Activated CD4-positive, alpha-beta memory T cell treated with anti-CD3 and anti-CD28 coated beads for 36 hours (primary cell): ENCODE measurements at regions not wholly inside any gene's neighbourhood (a gene's known extent, or its start where the extent isn't known, plus 50 kb on each side); places are given as distances from the start of the nearest gene placed in this dataset.

ENCODE experiments used
- CTCF ChIA-PET: fragments of 350-600 bp; sonication (Branson Sonifier 250); formaldehyde crosslinking; loops from one replicate; lab custom pipeline; 2021; ENCODE audit warnings: antibody characterized with exemption, inconsistent platforms; lab: Charles Lee
- POLR2A ChIA-PET: fragments of 350-600 bp; sonication (Branson Sonifier 250); formaldehyde crosslinking; loops from one replicate; lab custom pipeline; 2021; ENCODE audit warnings: antibody characterized with exemption; lab: Charles Lee
- DNase-seq: peaks from one replicate; pipeline ENCODE4 v3.0.0-alpha.2; 2020
- H3K27ac Mint-ChIP-seq: one replicate; pipeline ENCODE4 v1.8.0; 2021; ENCODE audit warnings: mixed read lengths
- H3K27me3 Mint-ChIP-seq: one replicate; pipeline ENCODE4 v1.8.0; 2021; ENCODE audit warnings: mixed read lengths
- H3K36me3 Mint-ChIP-seq: one replicate; pipeline ENCODE4 v1.8.0; 2021; ENCODE audit warnings: mixed read lengths
- H3K4me1 Mint-ChIP-seq: one replicate; pipeline ENCODE4 v1.8.0; 2021; ENCODE audit warnings: low read depth, mixed read lengths
- H3K4me3 Mint-ChIP-seq: one replicate; pipeline ENCODE4 v1.8.0; 2021; ENCODE audit warnings: mild to moderate bottlenecking, mixed read lengths
- H3K9me3 Mint-ChIP-seq: one replicate; pipeline ENCODE4 v1.8.0; 2021; ENCODE audit warnings: mixed read lengths
- intact Hi-C: fragments of 100-400 bp; cut with micrococcal nuclease; formaldehyde crosslinking; loops from one replicate; pipeline ENCODE4 v1.15.1; 2023

DNA sequence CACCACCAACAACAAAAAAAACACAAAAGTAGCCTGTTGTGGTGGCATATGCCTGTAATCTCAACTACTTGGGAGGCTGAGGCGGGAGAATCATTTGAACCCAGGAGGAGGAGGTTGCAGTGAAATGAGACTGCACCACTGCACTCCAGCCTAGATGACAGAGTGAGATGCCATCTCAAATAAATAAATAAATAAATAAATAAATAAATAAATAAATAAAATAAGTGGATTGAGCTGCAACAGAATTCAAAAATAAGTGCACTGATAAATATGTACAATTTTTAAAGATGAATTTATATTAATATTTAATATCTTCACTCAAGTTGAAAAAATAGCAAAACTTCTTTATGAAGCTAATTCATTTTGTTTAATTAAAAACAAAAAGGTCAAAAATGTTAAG is 259.6 kb downstream of the IRX2 start:
- Mint-ChIP-seq H3K27ac (no peak overlapping the region), H3K27me3 (no peaks in the 10 kb centered on the region), H3K4me1 (no peaks in the 10 kb centered on the region), H3K9me3 (peaks cover 2% of the 10 kb centered on the region), H3K4me3 (no peak overlapping the region), H3K36me3 (no peaks in the 10 kb centered on the region)
- POLR2A ChIA-PET: no interaction called here
- CTCF ChIA-PET: no interaction called here
- no peak for DNase-seq
- intact Hi-C loops: no loop called here

DNA sequence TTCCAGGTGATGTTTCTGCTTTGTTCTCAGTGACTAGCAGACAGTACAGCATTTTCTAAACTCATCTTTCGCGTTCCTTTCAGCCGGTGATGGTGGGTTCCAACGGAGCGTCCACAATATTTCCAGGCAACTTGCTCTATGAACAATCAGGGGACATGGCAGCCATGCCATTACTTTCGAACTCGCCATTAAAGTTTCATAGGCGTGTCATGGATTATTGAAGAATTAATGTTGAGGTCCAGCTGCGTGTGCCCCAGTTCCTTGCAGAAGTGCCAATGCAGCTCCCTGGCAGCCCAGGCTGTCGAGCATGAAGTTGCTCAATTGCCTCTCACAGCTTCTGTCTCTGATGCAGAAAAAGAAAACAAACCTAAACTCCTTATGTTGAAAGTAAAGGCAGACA is 262.2 kb downstream of the IRX2 start:
- H3K4me1 Mint-ChIP-seq: no peaks in the 10 kb centered on the region
- POLR2A ChIA-PET: no interaction called here
- DNase-seq: no peak

GRCh38 chr5:2488593-2488992 is 262.9 kb downstream of the IRX2 start:
- POLR2A ChIA-PET: no interaction called here
- CTCF ChIA-PET: no interaction called here
- no peak for DNase-seq
- no peak overlapping the region for H3K4me3 Mint-ChIP-seq
- no peaks in the 10 kb centered on the region for H3K27me3 Mint-ChIP-seq
- intact Hi-C loops: no loop called here
- H3K36me3 Mint-ChIP-seq: no peaks in the 10 kb centered on the region
- H3K9me3 Mint-ChIP-seq: peaks cover 2% of the 10 kb centered on the region
- H3K4me1 Mint-ChIP-seq: no peaks in the 10 kb centered on the region
- H3K27ac Mint-ChIP-seq: no peak overlapping the region

More for the DNA sequence above, 262.2 kb downstream of the IRX2 start:
- Mint-ChIP-seq H3K4me3 (no peak overlapping the region), H3K27me3 (no peaks in the 10 kb centered on the region), H3K27ac (no peak overlapping the region), H3K9me3 (peaks cover 2% of the 10 kb centered on the region), H3K36me3 (no peaks in the 10 kb centered on the region)
- intact Hi-C loops: no loop called here
- CTCF ChIA-PET: no interaction called here

GRCh38 chr5:2487152-2487763 is 264.2 kb downstream of the IRX2 start:
- Mint-ChIP-seq H3K36me3 (no peaks in the 10 kb centered on the region), H3K4me1 (no peaks in the 10 kb centered on the region), H3K27me3 (no peaks in the 10 kb centered on the region), H3K4me3 (no peak overlapping the region), H3K27ac (no peak overlapping the region), H3K9me3 (peaks cover 8% of the 10 kb centered on the region)
- POLR2A ChIA-PET: no interaction called here
- intact Hi-C loops: no loop called here
- DNase-seq: no peak
- CTCF ChIA-PET: no interaction called here

- no peak overlapping the region for H3K27ac Mint-ChIP-seq
- H3K9me3 Mint-ChIP-seq: peaks cover 17% of the 10 kb centered on the region
- DNase-seq: no peak
- intact Hi-C loops: no loop called here
- H3K4me3 Mint-ChIP-seq: no peak overlapping the region
- ChIA-PET POLR2A (no interaction called here), CTCF (no interaction called here)
- H3K27me3 Mint-ChIP-seq: no peaks in the 10 kb centered on the region
- no peaks in the 10 kb centered on the region for H3K4me1 Mint-ChIP-seq
- H3K36me3 Mint-ChIP-seq: no peaks in the 10 kb centered on the region
These were observed 265.1 kb downstream of the IRX2 start for GRCh38 chr5:2486373-2486772.

- intact Hi-C loops: no loop called here
- peaks cover 22% of the 10 kb centered on the region for H3K9me3 Mint-ChIP-seq
- no peak overlapping the region for H3K4me3 Mint-ChIP-seq
- H3K4me1 Mint-ChIP-seq: no peaks in the 10 kb centered on the region
- H3K27ac Mint-ChIP-seq: no peak overlapping the region
- no peaks in the 10 kb centered on the region for H3K27me3 Mint-ChIP-seq
- no peak for DNase-seq
- POLR2A ChIA-PET: no interaction called here
- no peaks in the 10 kb centered on the region for H3K36me3 Mint-ChIP-seq
- CTCF ChIA-PET: no interaction called here
These were observed 268.7 kb downstream of the IRX2 start for GRCh38 chr5:2482778-2483177.

DNA sequence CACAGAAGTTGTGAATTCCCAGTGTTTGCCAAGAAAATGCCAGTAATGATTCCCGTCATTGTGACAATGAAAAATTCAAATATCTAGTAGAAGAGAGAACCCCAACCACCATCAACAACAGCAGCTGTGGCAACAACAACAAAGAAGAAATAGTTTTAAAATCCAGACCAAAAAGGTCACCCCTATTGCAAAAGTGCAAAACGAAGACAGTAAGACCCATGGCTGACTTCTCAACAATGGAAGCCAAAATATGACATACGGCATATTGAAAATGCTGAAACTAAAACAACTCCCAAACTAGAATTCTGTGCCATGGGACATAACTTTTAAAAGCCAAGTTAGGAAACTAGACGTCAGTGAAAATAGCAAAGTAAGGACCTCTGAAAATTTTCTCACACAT is 270.6 kb downstream of the IRX2 start:
- no peak for DNase-seq
- Mint-ChIP-seq H3K4me1 (no peaks in the 10 kb centered on the region), H3K4me3 (no peak overlapping the region), H3K36me3 (no peaks in the 10 kb centered on the region), H3K27ac (no peak overlapping the region), H3K9me3 (peaks cover 20% of the 10 kb centered on the region), H3K27me3 (no peaks in the 10 kb centered on the region)
- ChIA-PET CTCF (no interaction called here), POLR2A (no interaction called here)
- intact Hi-C loops: no loop called here

DNA sequence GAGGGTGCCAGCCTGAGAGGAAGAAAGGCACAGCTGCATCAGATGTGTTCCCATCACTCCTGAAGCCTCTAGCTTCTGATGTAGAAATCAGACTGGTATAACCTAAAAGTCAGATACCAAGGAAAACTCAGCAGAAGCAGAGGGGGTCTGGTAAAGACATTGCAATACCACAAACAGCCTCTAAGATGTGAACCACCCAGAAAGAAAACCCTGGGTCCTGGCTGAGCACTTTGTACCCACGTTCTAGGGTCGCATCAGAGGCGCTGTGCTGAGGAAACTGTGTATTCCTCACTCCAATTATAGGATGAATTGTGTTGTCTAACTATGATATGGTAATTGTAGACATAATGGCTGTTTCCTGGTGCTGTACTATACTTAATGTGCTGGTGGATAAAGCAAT is 275.6 kb downstream of the IRX2 start:
- no peak for DNase-seq
- no peaks in the 10 kb centered on the region for H3K4me1 Mint-ChIP-seq
- CTCF ChIA-PET: no interaction called here
- intact Hi-C loops: no loop called here
- H3K27me3 Mint-ChIP-seq: no peaks in the 10 kb centered on the region
- no peaks in the 10 kb centered on the region for H3K36me3 Mint-ChIP-seq
- H3K27ac Mint-ChIP-seq: no peak overlapping the region
- no peak overlapping the region for H3K4me3 Mint-ChIP-seq
- H3K9me3 Mint-ChIP-seq: peaks cover 3% of the 10 kb centered on the region
- POLR2A ChIA-PET: no interaction called here

GRCh38 chr5:2472670-2473069 is 278.8 kb downstream of the IRX2 start:
- ChIA-PET POLR2A (no interaction called here), CTCF (no interaction called here)
- Mint-ChIP-seq H3K27ac (no peak overlapping the region), H3K36me3 (no peaks in the 10 kb centered on the region), H3K4me3 (no peak overlapping the region), H3K9me3 (no peaks in the 10 kb centered on the region), H3K4me1 (no peaks in the 10 kb centered on the region), H3K27me3 (no peaks in the 10 kb centered on the region)
- intact Hi-C loops: no loop called here
- DNase-seq: no peak

- no peaks in the 10 kb centered on the region for H3K9me3 Mint-ChIP-seq
- no peaks in the 10 kb centered on the region for H3K4me1 Mint-ChIP-seq
- DNase-seq: no peak
- H3K36me3 Mint-ChIP-seq: no peaks in the 10 kb centered on the region
- no peak overlapping the region for H3K4me3 Mint-ChIP-seq
- no peak overlapping the region for H3K27ac Mint-ChIP-seq
- ChIA-PET POLR2A (no interaction called here), CTCF (no interaction called here)
- H3K27me3 Mint-ChIP-seq: no peaks in the 10 kb centered on the region
- intact Hi-C loops: no loop called here
These were observed 280.2 kb downstream of the IRX2 start for GRCh38 chr5:2471152-2471879.

DNA sequence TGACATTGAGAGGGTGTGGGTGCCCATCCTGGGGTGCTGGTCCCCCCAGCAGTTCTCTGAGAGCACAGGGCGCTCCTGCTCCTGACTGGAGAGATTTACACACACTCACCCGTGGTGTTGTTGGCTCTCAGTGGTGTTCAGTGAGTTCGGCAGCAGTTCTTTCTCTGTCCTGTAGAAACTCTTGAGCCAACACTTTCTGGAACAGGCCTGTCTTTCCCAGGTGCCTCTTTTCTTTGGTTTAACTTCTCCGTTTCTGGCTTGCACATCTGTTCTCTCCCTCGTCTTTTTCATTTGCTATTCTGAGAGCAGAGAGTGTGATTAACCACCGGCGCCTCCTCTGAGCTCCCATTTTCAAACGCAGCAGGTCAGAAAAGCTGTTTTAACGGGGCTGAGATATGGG is 284.5 kb downstream of the IRX2 start:
- H3K9me3 Mint-ChIP-seq: no peaks in the 10 kb centered on the region
- ChIA-PET POLR2A (no interaction called here), CTCF (no interaction called here)
- intact Hi-C loops: no loop called here
- no peak for DNase-seq
- no peak overlapping the region for H3K27ac Mint-ChIP-seq
- no peak overlapping the region for H3K4me3 Mint-ChIP-seq
- no peaks in the 10 kb centered on the region for H3K4me1 Mint-ChIP-seq
- no peaks in the 10 kb centered on the region for H3K36me3 Mint-ChIP-seq
- H3K27me3 Mint-ChIP-seq: no peaks in the 10 kb centered on the region

GRCh38 chr5:2465383-2465782 is 286.1 kb downstream of the IRX2 start:
- Mint-ChIP-seq H3K4me3 (no peak overlapping the region), H3K9me3 (no peaks in the 10 kb centered on the region), H3K4me1 (no peaks in the 10 kb centered on the region), H3K27ac (no peak overlapping the region), H3K36me3 (no peaks in the 10 kb centered on the region), H3K27me3 (no peaks in the 10 kb centered on the region)
- POLR2A ChIA-PET: no interaction called here
- CTCF ChIA-PET: no interaction called here
- intact Hi-C loops: no loop called here
- no peak for DNase-seq

- Mint-ChIP-seq H3K9me3 (no peaks in the 10 kb centered on the region), H3K4me1 (no peaks in the 10 kb centered on the region), H3K36me3 (no peaks in the 10 kb centered on the region), H3K27ac (no peak overlapping the region), H3K4me3 (no peak overlapping the region), H3K27me3 (no peaks in the 10 kb centered on the region)
- CTCF ChIA-PET: no interaction called here
- DNase-seq: no peak
- intact Hi-C loops: no loop called here
- POLR2A ChIA-PET: no interaction called here
These were observed 287.3 kb downstream of the IRX2 start for GRCh38 chr5:2464141-2464540.
